ENCODE measurements at regions not wholly inside any gene's neighbourhood (a gene's known extent, or its start where the extent isn't known, plus 50 kb on each side); places are given as distances from the start of the nearest gene placed in this dataset.

- TF ChIP-seq CTCF (IDR thresholded peaks at IDR 0.05), result peak; percentile 35 to 90 (median 76)
- TF ChIP-seq POLR2A (IDR thresholded peaks at IDR 0.05), result no peak
These were observed 133.3 kb upstream of the CIBAR2 start for GRCh38 chr16:85245307-85246172.

Measured in thyroid gland (tissue), 4 donors.